ENCODE measurements at regions not wholly inside any gene's neighbourhood (a gene's known extent, or its start where the extent isn't known, plus 50 kb on each side); places are given as distances from the start of the nearest gene placed in this dataset.
"Not testable (repeated sequence)": the region's sequence is repeated elsewhere in the genome, so short reads cannot be mapped to it uniquely, and the experiment has no call there.

DNA sequence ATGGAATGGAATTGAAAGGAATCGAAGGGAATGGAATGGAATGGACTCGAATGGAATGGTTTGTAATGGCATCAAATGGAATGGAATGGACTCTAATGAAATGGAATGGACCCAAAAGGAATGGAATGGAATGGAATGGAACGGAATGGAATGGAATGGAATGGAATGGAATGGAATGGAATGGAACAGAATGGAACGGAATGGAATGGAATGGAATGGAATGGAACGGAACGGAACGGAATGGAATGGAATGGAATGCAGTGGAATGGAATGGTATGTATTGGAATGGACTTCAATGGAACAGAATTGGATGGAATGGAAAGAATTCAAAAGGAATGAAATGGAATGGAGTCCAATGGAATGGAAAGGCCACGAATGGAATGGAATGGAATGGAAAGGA is 240.0 kb downstream of the CCT8L2 start:
- TF ChIP-seq, protein P1, sequence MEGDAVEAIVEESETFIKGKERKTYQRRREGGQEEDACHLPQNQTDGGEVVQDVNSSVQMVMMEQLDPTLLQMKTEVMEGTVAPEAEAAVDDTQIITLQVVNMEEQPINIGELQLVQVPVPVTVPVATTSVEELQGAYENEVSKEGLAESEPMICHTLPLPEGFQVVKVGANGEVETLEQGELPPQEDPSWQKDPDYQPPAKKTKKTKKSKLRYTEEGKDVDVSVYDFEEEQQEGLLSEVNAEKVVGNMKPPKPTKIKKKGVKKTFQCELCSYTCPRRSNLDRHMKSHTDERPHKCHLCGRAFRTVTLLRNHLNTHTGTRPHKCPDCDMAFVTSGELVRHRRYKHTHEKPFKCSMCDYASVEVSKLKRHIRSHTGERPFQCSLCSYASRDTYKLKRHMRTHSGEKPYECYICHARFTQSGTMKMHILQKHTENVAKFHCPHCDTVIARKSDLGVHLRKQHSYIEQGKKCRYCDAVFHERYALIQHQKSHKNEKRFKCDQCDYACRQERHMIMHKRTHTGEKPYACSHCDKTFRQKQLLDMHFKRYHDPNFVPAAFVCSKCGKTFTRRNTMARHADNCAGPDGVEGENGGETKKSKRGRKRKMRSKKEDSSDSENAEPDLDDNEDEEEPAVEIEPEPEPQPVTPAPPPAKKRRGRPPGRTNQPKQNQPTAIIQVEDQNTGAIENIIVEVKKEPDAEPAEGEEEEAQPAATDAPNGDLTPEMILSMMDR (IDR thresholded peaks at IDR 0.05; ENCODE audit: low read depth, low read length, poor library complexity, severe bottlenecking): not testable (repeated sequence)
- not testable (repeated sequence) for TF ChIP-seq EZH2phosphoT487 (IDR thresholded peaks at IDR 0.05; ENCODE audit: borderline replicate concordance, low read length)
